ENCODE measurements at regions not wholly inside any gene's neighbourhood (a gene's known extent, or its start where the extent isn't known, plus 50 kb on each side); places are given as distances from the start of the nearest gene placed in this dataset.
"Not testable (repeated sequence)": the region's sequence is repeated elsewhere in the genome, so short reads cannot be mapped to it uniquely, and the experiment has no call there.

DNA sequence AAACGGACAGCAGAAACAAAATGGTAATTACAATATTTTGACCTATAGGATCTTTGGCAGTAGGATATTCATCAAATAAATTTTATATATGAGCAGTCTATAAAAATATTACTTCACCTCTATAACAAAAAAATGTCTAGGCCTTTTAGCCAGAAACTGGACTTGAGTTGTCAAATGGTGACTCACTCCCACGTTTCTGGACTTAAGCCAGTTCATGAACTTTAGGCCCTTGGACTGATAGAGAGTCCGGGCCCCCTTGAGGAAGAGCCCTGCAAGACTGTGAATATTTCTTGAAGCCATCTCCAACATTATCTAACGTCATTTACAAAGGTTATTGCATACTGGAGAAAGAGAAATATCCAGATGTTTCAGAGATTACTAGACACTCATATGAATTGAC is 106.8 kb upstream of the FAM47A start (continued):
- TF ChIP-seq, protein P1, sequence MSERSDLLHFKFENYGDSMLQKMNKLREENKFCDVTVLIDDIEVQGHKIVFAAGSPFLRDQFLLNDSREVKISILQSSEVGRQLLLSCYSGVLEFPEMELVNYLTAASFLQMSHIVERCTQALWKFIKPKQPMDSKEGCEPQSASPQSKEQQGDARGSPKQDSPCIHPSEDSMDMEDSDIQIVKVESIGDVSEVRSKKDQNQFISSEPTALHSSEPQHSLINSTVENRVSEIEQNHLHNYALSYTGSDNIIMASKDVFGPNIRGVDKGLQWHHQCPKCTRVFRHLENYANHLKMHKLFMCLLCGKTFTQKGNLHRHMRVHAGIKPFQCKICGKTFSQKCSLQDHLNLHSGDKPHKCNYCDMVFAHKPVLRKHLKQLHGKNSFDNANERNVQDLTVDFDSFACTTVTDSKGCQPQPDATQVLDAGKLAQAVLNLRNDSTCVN (CRISPR knock-in tag; IDR thresholded peaks at IDR 0.05), result no peak
- TF ChIP-seq, protein P2, sequence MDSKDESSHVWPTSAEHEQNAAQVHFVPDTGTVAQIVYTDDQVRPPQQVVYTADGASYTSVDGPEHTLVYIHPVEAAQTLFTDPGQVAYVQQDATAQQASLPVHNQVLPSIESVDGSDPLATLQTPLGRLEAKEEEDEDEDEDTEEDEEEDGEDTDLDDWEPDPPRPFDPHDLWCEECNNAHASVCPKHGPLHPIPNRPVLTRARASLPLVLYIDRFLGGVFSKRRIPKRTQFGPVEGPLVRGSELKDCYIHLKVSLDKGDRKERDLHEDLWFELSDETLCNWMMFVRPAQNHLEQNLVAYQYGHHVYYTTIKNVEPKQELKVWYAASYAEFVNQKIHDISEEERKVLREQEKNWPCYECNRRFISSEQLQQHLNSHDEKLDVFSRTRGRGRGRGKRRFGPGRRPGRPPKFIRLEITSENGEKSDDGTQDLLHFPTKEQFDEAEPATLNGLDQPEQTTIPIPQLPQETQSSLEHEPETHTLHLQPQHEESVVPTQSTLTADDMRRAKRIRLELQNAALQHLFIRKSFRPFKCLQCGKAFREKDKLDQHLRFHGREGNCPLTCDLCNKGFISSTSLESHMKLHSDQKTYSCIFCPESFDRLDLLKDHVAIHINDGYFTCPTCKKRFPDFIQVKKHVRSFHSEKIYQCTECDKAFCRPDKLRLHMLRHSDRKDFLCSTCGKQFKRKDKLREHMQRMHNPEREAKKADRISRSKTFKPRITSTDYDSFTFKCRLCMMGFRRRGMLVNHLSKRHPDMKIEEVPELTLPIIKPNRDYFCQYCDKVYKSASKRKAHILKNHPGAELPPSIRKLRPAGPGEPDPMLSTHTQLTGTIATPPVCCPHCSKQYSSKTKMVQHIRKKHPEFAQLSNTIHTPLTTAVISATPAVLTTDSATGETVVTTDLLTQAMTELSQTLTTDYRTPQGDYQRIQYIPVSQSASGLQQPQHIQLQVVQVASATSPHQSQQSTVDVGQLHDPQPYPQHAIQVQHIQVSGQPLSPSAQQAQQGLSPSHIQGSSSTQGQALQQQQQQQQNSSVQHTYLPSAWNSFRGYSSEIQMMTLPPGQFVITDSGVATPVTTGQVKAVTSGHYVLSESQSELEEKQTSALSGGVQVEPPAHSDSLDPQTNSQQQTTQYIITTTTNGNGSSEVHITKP (IDR thresholded peaks at IDR 0.05; ENCODE audit: partially characterized antibody), result no peak
- TF ChIP-seq MXI1 (IDR thresholded peaks at IDR 0.05; ENCODE audit: low read depth, low read length), result no peak
- no peak for TF ChIP-seq CHD2 (IDR thresholded peaks at IDR 0.05; ENCODE audit: low read depth, low read length)
- no peak for TF ChIP-seq FOXM1 (IDR thresholded peaks at IDR 0.05; ENCODE audit: low read depth)
- no peak for TF ChIP-seq FOXM1 (CRISPR knock-in tag; IDR thresholded peaks at IDR 0.05; ENCODE audit: low read depth)
- TF ChIP-seq, protein P3, sequence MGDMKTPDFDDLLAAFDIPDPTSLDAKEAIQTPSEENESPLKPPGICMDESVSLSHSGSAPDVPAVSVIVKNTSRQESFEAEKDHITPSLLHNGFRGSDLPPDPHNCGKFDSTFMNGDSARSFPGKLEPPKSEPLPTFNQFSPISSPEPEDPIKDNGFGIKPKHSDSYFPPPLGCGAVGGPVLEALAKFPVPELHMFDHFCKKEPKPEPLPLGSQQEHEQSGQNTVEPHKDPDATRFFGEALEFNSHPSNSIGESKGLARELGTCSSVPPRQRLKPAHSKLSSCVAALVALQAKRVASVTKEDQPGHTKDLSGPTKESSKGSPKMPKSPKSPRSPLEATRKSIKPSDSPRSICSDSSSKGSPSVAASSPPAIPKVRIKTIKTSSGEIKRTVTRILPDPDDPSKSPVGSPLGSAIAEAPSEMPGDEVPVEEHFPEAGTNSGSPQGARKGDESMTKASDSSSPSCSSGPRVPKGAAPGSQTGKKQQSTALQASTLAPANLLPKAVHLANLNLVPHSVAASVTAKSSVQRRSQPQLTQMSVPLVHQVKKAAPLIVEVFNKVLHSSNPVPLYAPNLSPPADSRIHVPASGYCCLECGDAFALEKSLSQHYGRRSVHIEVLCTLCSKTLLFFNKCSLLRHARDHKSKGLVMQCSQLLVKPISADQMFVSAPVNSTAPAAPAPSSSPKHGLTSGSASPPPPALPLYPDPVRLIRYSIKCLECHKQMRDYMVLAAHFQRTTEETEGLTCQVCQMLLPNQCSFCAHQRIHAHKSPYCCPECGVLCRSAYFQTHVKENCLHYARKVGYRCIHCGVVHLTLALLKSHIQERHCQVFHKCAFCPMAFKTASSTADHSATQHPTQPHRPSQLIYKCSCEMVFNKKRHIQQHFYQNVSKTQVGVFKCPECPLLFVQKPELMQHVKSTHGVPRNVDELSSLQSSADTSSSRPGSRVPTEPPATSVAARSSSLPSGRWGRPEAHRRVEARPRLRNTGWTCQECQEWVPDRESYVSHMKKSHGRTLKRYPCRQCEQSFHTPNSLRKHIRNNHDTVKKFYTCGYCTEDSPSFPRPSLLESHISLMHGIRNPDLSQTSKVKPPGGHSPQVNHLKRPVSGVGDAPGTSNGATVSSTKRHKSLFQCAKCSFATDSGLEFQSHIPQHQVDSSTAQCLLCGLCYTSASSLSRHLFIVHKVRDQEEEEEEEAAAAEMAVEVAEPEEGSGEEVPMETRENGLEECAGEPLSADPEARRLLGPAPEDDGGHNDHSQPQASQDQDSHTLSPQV (IDR thresholded peaks at IDR 0.05), result no peak
- TF ChIP-seq TOE1 (IDR thresholded peaks at IDR 0.05; ENCODE audit: borderline replicate concordance), result no peak
- TF ChIP-seq TOE1 (CRISPR knock-in tag; IDR thresholded peaks at IDR 0.05; ENCODE audit: borderline replicate concordance, low read depth), result no peak
- TF ChIP-seq RFX7 (CRISPR knock-in tag; IDR thresholded peaks at IDR 0.05), result no peak

DNA sequence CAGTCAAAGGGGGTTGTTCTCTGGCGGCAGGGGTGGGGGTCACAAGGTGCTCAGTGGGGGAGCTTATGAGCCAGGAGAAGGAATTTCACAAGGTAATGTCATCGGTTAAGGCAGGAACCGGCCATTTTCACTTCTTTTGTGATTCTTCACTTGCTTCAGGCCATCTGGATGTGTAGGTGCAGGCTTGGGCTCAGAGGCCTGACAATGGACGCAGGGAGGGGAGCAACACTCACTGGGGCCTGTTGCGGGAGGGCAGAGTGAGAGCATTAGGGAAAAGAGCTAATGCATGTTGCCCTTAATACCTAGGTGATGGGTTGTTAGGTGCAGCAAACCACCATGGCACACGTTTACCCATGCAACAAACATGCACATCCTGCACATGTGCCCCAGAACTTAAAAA is 98.0 kb upstream of the FAM47A start:
- H3K79me2 ChIP-seq (ENCODE audit: control insufficient read depth, insufficient read depth, low read length); H3K9me3 ChIP-seq (replicated peaks; ENCODE audit: control insufficient read depth, insufficient read depth, low read depth, low read length); H2AFZ ChIP-seq (ENCODE audit: low read depth, low read length); ATAC-seq; CTCF ChIA-PET (ENCODE audit: low intra/inter-chr PET ratio); H3K36me3 ChIP-seq (ENCODE audit: control insufficient read depth, insufficient read depth, low read length); H3K27ac ChIP-seq (ENCODE audit: extremely low read depth, low read depth, low read length); H3K4me2 ChIP-seq (ENCODE audit: insufficient read depth, low read length); FAIRE-seq; intact Hi-C loops (cut with micrococcal nuclease); DNase-seq (ENCODE audit: extremely low read depth in 1 of 4, low spot score in 3 of 4); H3K27me3 ChIP-seq (ENCODE audit: control insufficient read depth in 2 of 2, insufficient read depth in 2 of 2, low read length in 2 of 2); in situ Hi-C loops (cut with MboI); H3K4me1 ChIP-seq (replicated peaks in 1 of 2; ENCODE audit: control insufficient read depth in 2 of 2, insufficient read depth in 2 of 2, low read length in 2 of 2); H3K4me3 ChIP-seq; H4K20me1 ChIP-seq (replicated peaks; ENCODE audit: control insufficient read depth, insufficient read depth, low read length); POLR2A ChIA-PET; H3K9ac ChIP-seq (ENCODE audit: insufficient read depth in 1 of 2, low read depth in 2 of 2, low read length in 2 of 2); H3K9me1 ChIP-seq (ENCODE audit: control insufficient read depth, insufficient read depth, low read length); BruUV-seq (replicated peaks): not testable (repeated sequence)
- 0% methylated on average over 3 of the region's 6 CpGs for WGBS (ENCODE audit: insufficient coverage, low coverage, missing lambda C conversion rate)

Measured in K562 (cell line).